Duodenal mucosa (tissue), 2 donors: ENCODE measurements at regions not wholly inside any gene's neighbourhood (a gene's known extent, or its start where the extent isn't known, plus 50 kb on each side); places are given as distances from the start of the nearest gene placed in this dataset.

Experiments used
- H3K27ac ChIP-seq: one replicate; pipeline ENCODE4 v1.7.0; 2013; ENCODE audit warnings: low read depth, low read length
- H3K27me3 ChIP-seq, 2 donors: one replicate each; pipeline ENCODE4 v1.7.0; 2013; ENCODE audit warnings: low read length in 2 of 2, control low read depth in 1 of 2; ENCODE audit not compliant: insufficient read depth in 2 of 2, control insufficient read depth in 1 of 2
- H3K36me3 ChIP-seq, 2 donors: one replicate each; pipeline ENCODE4 v1.7.0; 2013; ENCODE audit warnings: low read length in 2 of 2, control low read depth in 1 of 2; ENCODE audit not compliant: insufficient read depth in 2 of 2, control insufficient read depth in 1 of 2
- H3K4me1 ChIP-seq, 2 donors: one replicate each; pipeline ENCODE4 v1.7.0; 2013; ENCODE audit warnings: low read length in 2 of 2, control low read depth in 1 of 2; ENCODE audit not compliant: insufficient read depth in 2 of 2, control insufficient read depth in 1 of 2
- H3K4me3 ChIP-seq, 2 donors: one replicate each; pipeline ENCODE4 v1.7.0; 2013; ENCODE audit warnings: low read length in 2 of 2, low read depth in 1 of 2
- H3K9ac ChIP-seq, 2 donors: one replicate each; pipeline ENCODE4 v1.7.0; 2013; ENCODE audit warnings: low read length in 2 of 2, low read depth in 1 of 2
- H3K9me3 ChIP-seq, 2 donors: one replicate each; pipeline ENCODE4 v1.7.0; 2013; ENCODE audit warnings: low read length in 2 of 2, control low read depth in 1 of 2; ENCODE audit not compliant: control insufficient read depth in 1 of 2

DNA sequence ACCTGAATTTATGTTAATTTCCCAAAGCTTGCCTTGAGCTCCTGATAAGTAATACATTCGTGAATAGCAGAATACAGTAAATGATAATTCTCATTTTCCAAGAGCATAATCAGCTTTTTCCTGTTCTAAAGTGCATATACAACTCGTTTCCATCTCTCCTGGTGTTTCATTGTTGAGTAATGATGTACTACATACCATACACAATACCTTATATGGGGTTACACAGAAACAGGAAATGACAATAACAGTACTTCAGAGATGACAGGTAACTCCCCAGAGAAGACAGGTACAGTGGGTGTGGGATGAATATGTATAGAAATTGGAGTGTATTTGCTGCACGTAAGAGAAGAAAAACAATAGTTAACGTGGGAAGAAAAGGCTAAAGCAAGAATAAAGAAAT is 287.1 kb downstream of the TENT4A start:
- Histone ChIP-seq H3K36me3 (no peaks in the 10 kb centered on the region), H3K9ac (no peak overlapping the region), H3K27me3 (no peaks in the 10 kb centered on the region), H3K27ac (no peak overlapping the region), H3K4me3 (no peak overlapping the region), H3K9me3 (no peaks in the 10 kb centered on the region), H3K4me1 (no peaks in the 10 kb centered on the region)

DNA sequence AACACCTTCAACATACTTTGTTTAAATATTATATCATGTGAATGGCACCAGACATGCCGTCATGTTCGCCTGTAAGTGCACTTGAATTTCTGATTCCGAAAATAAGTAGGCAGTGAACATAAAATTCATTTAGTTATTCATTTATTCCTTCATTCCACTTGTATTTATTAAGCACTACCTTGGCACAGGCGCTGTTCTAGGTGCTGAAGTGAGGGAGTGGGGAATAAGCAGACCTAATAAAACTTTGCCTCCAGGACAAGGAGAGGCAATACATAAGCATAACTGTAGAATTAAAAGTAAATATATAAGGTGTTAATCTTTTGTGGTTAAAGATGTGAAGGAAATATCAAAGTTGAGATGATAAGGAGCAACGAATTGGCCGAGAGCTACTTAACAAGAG is 297.4 kb downstream of the TENT4A start:
- Histone ChIP-seq H3K36me3 (no peaks in the 10 kb centered on the region), H3K27ac (no peak overlapping the region), H3K4me1 (no peaks in the 10 kb centered on the region), H3K9ac (no peak overlapping the region), H3K4me3 (no peak overlapping the region), H3K9me3 (no peaks in the 10 kb centered on the region), H3K27me3 (no peaks in the 10 kb centered on the region)

DNA sequence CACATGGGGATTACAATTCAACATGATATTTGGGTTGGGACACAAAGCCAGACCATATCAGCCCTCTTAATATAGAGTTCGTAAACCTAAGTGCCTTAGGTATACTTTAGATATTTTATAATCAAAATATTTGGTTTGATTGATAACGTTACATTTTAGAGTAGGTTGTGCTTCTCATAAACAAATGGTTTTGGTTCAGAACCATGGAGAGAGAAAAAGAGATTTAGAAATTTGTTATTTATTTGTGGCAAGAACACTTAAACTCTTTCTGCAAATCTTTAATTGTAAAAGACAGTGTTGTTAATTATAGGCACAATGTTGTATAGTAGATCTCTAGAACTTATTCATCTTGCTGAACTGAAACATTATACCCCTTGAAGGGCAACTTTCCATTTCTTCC is 298.8 kb downstream of the TENT4A start:
- no peak overlapping the region for H3K4me3 ChIP-seq
- H3K36me3 ChIP-seq = no peaks in the 10 kb centered on the region
- H3K4me1 ChIP-seq = no peaks in the 10 kb centered on the region
- no peaks in the 10 kb centered on the region for H3K27me3 ChIP-seq
- H3K27ac ChIP-seq = no peak overlapping the region
- no peaks in the 10 kb centered on the region for H3K9me3 ChIP-seq
- no peak overlapping the region for H3K9ac ChIP-seq

GRCh38 chr5:7014611-7015010 is 301.4 kb downstream of the TENT4A start:
- Histone ChIP-seq H3K36me3 (no peaks in the 10 kb centered on the region), H3K27me3 (no peaks in the 10 kb centered on the region), H3K4me1 (no peaks in the 10 kb centered on the region), H3K9ac (no peak overlapping the region), H3K27ac (no peak overlapping the region), H3K4me3 (no peak overlapping the region), H3K9me3 (no peaks in the 10 kb centered on the region)

- H3K4me3 ChIP-seq = no peak overlapping the region
- H3K9ac ChIP-seq = no peak overlapping the region
- no peaks in the 10 kb centered on the region for H3K4me1 ChIP-seq
- no peaks in the 10 kb centered on the region for H3K9me3 ChIP-seq
- H3K27me3 ChIP-seq = no peaks in the 10 kb centered on the region
- H3K27ac ChIP-seq = no peak overlapping the region
- H3K36me3 ChIP-seq = no peaks in the 10 kb centered on the region
Observed at GRCh38 chr5:7015586-7016256, 302.5 kb downstream of the TENT4A start.

DNA sequence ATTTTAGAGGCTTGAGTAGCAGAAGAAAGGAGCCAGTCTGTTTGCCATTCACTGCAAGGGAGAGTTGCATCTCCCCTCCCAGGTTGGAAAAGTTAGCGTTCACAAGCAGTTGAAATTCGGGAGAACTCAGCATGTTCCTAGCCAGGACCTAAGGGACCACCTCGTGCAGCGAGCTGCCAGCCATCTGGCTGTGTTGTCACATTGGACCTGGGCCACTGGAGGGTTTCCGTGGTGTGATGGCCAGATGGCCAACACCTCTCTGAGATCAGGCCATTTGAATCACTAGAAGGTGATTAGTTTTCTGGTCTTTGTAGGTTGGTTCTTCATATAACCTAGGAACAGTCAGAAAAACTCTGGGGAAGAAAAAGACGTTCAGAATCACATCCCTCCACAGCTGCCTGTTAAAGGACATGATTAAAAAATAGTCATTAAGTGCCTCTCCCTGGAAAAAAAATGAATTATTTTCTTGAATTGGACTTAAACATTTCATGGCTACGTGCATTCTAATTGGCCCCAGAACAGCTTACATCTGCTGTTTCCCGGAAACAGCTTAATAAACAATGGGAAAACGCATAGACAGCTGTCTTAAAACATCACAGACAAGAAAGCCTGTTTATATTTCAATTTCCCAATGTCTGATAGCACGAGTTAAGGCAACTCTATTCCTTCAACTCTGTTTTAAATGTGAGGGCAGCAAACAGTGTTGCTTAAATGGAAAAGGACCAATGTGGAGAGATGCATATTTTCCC is 303.9 kb downstream of the TENT4A start:
- H3K27me3 ChIP-seq = no peaks in the 10 kb centered on the region
- H3K27ac ChIP-seq = no peak overlapping the region

DNA sequence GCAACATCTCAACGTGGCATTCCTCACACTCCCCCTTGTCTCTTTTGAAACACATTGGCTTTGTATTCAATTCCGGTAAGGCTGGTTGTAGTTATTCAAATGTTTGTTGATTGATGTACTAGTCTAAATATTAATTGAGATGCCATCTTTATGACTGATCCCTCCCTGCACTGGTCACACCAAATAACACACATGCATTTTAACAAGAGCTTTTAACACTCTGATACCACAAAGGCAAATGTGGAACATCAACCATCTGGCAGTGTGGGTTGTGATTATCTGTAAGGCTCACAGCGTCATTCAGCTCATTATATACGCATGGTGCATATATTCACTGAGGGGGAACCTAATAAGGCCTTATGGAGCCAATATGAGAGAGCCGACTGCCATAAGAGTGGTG is 305.0 kb downstream of the TENT4A start:
- H3K4me1 ChIP-seq = no peaks in the 10 kb centered on the region
- peaks cover 15 to 23% of the 10 kb centered on the region in 2 donors for H3K9me3 ChIP-seq
- H3K27ac ChIP-seq = no peak overlapping the region

More for the DNA sequence above, 303.9 kb downstream of the TENT4A start:
- Histone ChIP-seq H3K36me3 (no peaks in the 10 kb centered on the region), H3K4me1 (no peaks in the 10 kb centered on the region), H3K4me3 (no peak overlapping the region), H3K9me3 (peaks cover 4 to 13% of the 10 kb centered on the region in 2 donors), H3K9ac (no peak overlapping the region)

GRCh38 chr5:7018601-7019000 is 305.4 kb downstream of the TENT4A start:
- H3K9ac ChIP-seq = no peak overlapping the region
- no peak overlapping the region for H3K4me3 ChIP-seq
- peaks cover 16 to 27% of the 10 kb centered on the region in 2 donors for H3K9me3 ChIP-seq
- H3K36me3 ChIP-seq = no peaks in the 10 kb centered on the region
- no peak overlapping the region for H3K27ac ChIP-seq
- no peaks in the 10 kb centered on the region for H3K4me1 ChIP-seq
- H3K27me3 ChIP-seq = no peaks in the 10 kb centered on the region

More for the DNA sequence above, 305.0 kb downstream of the TENT4A start:
- Histone ChIP-seq H3K27me3 (no peaks in the 10 kb centered on the region), H3K36me3 (no peaks in the 10 kb centered on the region), H3K4me3 (no peak overlapping the region), H3K9ac (no peak overlapping the region)

- Histone ChIP-seq H3K4me3 (no peak overlapping the region), H3K36me3 (no peaks in the 10 kb centered on the region), H3K27me3 (no peaks in the 10 kb centered on the region), H3K9me3 (no peaks in the 10 kb centered on the region), H3K27ac (no peak overlapping the region), H3K9ac (no peak overlapping the region), H3K4me1 (no peaks in the 10 kb centered on the region)
Observed at GRCh38 chr5:7036192-7036835, 323.1 kb downstream of the TENT4A start.

DNA sequence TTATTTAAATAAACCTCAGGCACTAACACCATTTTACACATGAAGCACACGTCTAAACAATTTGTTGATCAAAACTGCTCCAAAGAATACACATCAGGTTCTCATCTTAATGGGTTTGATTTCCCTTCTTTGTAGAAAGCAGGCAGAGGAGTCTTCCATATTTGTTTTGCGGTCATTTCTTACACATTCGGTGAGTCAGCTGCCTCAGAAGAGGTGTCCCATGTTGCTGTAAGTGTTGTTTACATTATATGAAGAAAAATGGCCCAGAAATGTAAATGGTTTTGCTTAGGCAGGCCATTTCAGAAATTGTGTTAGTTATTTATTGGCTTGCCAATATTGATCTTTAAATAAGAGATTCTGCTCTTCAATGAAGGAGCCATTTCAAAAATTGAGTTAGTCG is 325.8 kb downstream of the TENT4A start:
- H3K4me1 ChIP-seq = no peaks in the 10 kb centered on the region
- H3K27me3 ChIP-seq = no peaks in the 10 kb centered on the region
- no peak overlapping the region for H3K9ac ChIP-seq
- no peaks in the 10 kb centered on the region for H3K9me3 ChIP-seq
- H3K36me3 ChIP-seq = no peaks in the 10 kb centered on the region
- no peak overlapping the region for H3K27ac ChIP-seq
- no peak overlapping the region for H3K4me3 ChIP-seq
